ENCODE measurements at regions not wholly inside any gene's neighbourhood (a gene's known extent, or its start where the extent isn't known, plus 50 kb on each side); places are given as distances from the start of the nearest gene placed in this dataset.

- no peak overlapping the region for H3K4me3 ChIP-seq (ENCODE audit: low read length)
- TF ChIP-seq CTCF (IDR thresholded peaks at IDR 0.05; ENCODE audit: insufficient read depth, low read depth, low read length, missing control alignments) = no peak
- no peak for DNase-seq (ENCODE audit: low read depth)
Measured at GRCh38 chr7:25553580-25554291, 325.4 kb upstream of the NPVF start.

- no peak for DNase-seq (ENCODE audit: low read depth)
- no peak for TF ChIP-seq CTCF (IDR thresholded peaks at IDR 0.05; ENCODE audit: insufficient read depth, low read depth, low read length, missing control alignments)
- no peak overlapping the region for H3K4me3 ChIP-seq (ENCODE audit: low read length)
Measured at GRCh38 chr7:25557379-25557917, 329.2 kb upstream of the NPVF start.

GRCh38 chr7:25557930-25558329 is 329.6 kb upstream of the NPVF start:
- no peak for DNase-seq (ENCODE audit: low read depth)
- no peak for TF ChIP-seq CTCF (IDR thresholded peaks at IDR 0.05; ENCODE audit: insufficient read depth, low read depth, low read length, missing control alignments)
- H3K4me3 ChIP-seq (ENCODE audit: low read length) = no peak overlapping the region

- no peak overlapping the region for H3K4me3 ChIP-seq (ENCODE audit: low read length)
- no peak for DNase-seq (ENCODE audit: low read depth)
- no peak for TF ChIP-seq CTCF (IDR thresholded peaks at IDR 0.05; ENCODE audit: insufficient read depth, low read depth, low read length, missing control alignments)
Measured at GRCh38 chr7:25558605-25559004, 330.3 kb upstream of the NPVF start.

GRCh38 chr7:25559581-25560367 is 331.5 kb upstream of the NPVF start:
- no peak for TF ChIP-seq CTCF (IDR thresholded peaks at IDR 0.05; ENCODE audit: insufficient read depth, low read depth, low read length, missing control alignments)
- no peak overlapping the region for H3K4me3 ChIP-seq (ENCODE audit: low read length)
- no peak for DNase-seq (ENCODE audit: low read depth)

- no peak for DNase-seq (ENCODE audit: low read depth)
- TF ChIP-seq CTCF (IDR thresholded peaks at IDR 0.05; ENCODE audit: insufficient read depth, low read depth, low read length, missing control alignments) = no peak
- no peak overlapping the region for H3K4me3 ChIP-seq (ENCODE audit: low read length)
Measured at GRCh38 chr7:25562673-25563182, 334.4 kb upstream of the NPVF start.
